ENCODE measurements at regions not wholly inside any gene's neighbourhood (a gene's known extent, or its start where the extent isn't known, plus 50 kb on each side); places are given as distances from the start of the nearest gene placed in this dataset.

DNA sequence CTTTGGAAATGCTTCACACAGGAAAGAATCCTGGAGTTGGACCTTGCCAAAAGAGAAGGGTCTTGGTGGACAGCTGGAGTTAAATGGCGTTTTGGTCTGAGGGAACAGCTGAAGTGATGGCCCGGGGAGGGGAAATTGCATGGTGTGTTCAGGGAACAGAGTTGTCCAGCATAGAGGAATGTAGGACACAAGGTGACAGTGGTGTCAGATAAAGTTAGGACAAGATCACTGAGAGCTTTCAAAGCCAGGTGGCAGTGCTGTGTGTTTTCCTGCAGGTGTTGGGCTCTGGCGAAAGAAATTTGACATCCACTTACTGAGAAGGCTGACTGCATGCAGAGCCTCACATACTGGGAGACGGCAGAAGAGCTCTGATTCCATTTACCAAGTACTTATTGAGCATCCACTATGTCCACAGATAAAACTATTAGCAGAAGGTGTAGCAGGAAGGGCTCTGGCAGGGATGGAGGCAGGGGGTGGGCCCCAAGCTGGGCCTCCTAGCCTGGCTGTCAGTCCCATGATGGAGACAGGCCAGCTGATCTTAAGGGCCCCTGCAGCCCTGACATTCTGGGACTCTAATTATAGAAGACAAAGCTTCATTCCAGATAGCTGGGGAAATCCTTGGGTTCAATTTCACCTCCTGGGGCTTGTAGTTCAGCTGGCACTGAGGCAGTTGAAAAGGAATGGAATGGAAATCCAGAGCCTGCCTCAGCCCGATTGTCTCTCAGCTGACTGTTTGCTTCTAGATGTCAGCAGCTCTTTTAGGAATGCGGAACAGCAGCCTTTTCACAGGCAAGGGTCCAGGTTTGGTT is 150.2 kb upstream of the MAMLD1 start:
- TF ChIP-seq ZNF780A (CRISPR knock-in tag; IDR thresholded peaks at IDR 0.05) (no peak), E2F4 (CRISPR knock-in tag; IDR thresholded peaks at IDR 0.05; ENCODE audit: low read depth) (no peak), ZNF699 (CRISPR knock-in tag; IDR thresholded peaks at IDR 0.05; ENCODE audit: insufficient replicate concordance) (no peak), TARDBP (IDR thresholded peaks at IDR 0.05) (no peak), CEBPB (tag; IDR thresholded peaks at IDR 0.05) (no peak), EZH2 (IDR thresholded peaks at IDR 0.05; ENCODE audit: borderline replicate concordance, low read depth, low read length) (no peak), POLR2A (conservative IDR thresholded peaks at IDR 0.05) (no peak), GTF2F1 (IDR thresholded peaks at IDR 0.05; ENCODE audit: low read depth, low read length) (no peak), MAX (CRISPR knock-in tag; IDR thresholded peaks at IDR 0.05) (no peak), ZEB2 (IDR thresholded peaks at IDR 0.05) (no peak), MXI1 (IDR thresholded peaks at IDR 0.05; ENCODE audit: low read depth, low read length) (no peak), PTTG1 (tag; IDR thresholded peaks at IDR 0.05; ENCODE audit: low read depth) (no peak), PTBP1 (IDR thresholded peaks at IDR 0.05; ENCODE audit: low read depth, low read length) (no peak)
- TF ChIP-seq, protein P1, sequence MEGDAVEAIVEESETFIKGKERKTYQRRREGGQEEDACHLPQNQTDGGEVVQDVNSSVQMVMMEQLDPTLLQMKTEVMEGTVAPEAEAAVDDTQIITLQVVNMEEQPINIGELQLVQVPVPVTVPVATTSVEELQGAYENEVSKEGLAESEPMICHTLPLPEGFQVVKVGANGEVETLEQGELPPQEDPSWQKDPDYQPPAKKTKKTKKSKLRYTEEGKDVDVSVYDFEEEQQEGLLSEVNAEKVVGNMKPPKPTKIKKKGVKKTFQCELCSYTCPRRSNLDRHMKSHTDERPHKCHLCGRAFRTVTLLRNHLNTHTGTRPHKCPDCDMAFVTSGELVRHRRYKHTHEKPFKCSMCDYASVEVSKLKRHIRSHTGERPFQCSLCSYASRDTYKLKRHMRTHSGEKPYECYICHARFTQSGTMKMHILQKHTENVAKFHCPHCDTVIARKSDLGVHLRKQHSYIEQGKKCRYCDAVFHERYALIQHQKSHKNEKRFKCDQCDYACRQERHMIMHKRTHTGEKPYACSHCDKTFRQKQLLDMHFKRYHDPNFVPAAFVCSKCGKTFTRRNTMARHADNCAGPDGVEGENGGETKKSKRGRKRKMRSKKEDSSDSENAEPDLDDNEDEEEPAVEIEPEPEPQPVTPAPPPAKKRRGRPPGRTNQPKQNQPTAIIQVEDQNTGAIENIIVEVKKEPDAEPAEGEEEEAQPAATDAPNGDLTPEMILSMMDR (IDR thresholded peaks at IDR 0.05 in 2 of 3, conservative IDR thresholded peaks at IDR 0.05 in 1 of 3; ENCODE audit: insufficient read depth in 2 of 3, low read depth in 1 of 3, low read length in 3 of 3), result no peak

Measured in K562 (cell line).